ENCODE measurements at regions not wholly inside any gene's neighbourhood (a gene's known extent, or its start where the extent isn't known, plus 50 kb on each side); places are given as distances from the start of the nearest gene placed in this dataset.

DNA sequence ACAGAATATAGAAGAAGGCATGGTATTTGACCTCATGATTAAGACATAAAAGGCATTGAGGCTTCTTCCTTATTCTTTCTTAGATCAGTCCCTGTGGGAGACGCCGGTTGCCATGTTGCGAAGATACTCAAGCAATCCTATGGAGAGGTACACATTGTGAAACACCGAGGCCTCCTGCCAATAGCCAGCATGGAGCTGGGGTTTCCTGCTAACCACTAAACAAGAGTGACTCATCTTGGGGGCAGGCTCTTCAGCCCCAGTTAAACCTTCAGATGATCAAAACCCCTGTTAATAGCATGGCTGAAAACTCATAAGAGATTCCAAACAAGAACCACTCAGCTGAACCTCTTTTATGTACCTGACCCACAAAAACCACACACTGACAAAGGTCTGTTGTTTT lies 478.8 kb downstream of the CD83 start:
- TF ChIP-seq TCF7L2 (IDR thresholded peaks at IDR 0.05; ENCODE audit: borderline replicate concordance, low read depth, low read length) (no peak), RBAK (tag by site-specific recombination; IDR thresholded peaks at IDR 0.05) (no peak), ZNF670 (tag by site-specific recombination; IDR thresholded peaks at IDR 0.05; ENCODE audit: low read depth) (no peak), BCL11A (tag by site-specific recombination; IDR thresholded peaks at IDR 0.05; ENCODE audit: low read depth) (no peak), ZNF274 (IDR thresholded peaks at IDR 0.05; ENCODE audit: low read length) (no peak), ZNF274 (tag by site-specific recombination; IDR thresholded peaks at IDR 0.05; ENCODE audit: borderline replicate concordance) (no peak), ZNF23 (tag by site-specific recombination; IDR thresholded peaks at IDR 0.05; ENCODE audit: borderline replicate concordance) (no peak), ZNF544 (tag by site-specific recombination; IDR thresholded peaks at IDR 0.05) (no peak), REPIN1 (tag by site-specific recombination; IDR thresholded peaks at IDR 0.05; ENCODE audit: low read depth) (no peak), ZNF555 (tag by site-specific recombination; conservative IDR thresholded peaks at IDR 0.05) (no peak), SP2 (tag by site-specific recombination; IDR thresholded peaks at IDR 0.05) (no peak), ZFP3 (tag by site-specific recombination; IDR thresholded peaks at IDR 0.05; ENCODE audit: low read depth) (no peak)
- TF ChIP-seq, protein P1, sequence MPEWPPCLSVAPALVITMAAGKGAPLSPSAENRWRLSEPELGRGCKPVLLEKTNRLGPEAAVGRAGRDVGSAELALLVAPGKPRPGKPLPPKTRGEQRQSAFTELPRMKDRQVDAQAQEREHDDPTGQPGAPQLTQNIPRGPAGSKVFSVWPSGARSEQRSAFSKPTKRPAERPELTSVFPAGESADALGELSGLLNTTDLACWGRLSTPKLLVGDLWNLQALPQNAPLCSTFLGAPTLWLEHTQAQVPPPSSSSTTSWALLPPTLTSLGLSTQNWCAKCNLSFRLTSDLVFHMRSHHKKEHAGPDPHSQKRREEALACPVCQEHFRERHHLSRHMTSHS (tag by site-specific recombination; IDR thresholded peaks at IDR 0.05) = no peak
- TF ChIP-seq, protein P2, sequence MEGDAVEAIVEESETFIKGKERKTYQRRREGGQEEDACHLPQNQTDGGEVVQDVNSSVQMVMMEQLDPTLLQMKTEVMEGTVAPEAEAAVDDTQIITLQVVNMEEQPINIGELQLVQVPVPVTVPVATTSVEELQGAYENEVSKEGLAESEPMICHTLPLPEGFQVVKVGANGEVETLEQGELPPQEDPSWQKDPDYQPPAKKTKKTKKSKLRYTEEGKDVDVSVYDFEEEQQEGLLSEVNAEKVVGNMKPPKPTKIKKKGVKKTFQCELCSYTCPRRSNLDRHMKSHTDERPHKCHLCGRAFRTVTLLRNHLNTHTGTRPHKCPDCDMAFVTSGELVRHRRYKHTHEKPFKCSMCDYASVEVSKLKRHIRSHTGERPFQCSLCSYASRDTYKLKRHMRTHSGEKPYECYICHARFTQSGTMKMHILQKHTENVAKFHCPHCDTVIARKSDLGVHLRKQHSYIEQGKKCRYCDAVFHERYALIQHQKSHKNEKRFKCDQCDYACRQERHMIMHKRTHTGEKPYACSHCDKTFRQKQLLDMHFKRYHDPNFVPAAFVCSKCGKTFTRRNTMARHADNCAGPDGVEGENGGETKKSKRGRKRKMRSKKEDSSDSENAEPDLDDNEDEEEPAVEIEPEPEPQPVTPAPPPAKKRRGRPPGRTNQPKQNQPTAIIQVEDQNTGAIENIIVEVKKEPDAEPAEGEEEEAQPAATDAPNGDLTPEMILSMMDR (tag by site-specific recombination; IDR thresholded peaks at IDR 0.05) = no peak
- TF ChIP-seq, protein P3, sequence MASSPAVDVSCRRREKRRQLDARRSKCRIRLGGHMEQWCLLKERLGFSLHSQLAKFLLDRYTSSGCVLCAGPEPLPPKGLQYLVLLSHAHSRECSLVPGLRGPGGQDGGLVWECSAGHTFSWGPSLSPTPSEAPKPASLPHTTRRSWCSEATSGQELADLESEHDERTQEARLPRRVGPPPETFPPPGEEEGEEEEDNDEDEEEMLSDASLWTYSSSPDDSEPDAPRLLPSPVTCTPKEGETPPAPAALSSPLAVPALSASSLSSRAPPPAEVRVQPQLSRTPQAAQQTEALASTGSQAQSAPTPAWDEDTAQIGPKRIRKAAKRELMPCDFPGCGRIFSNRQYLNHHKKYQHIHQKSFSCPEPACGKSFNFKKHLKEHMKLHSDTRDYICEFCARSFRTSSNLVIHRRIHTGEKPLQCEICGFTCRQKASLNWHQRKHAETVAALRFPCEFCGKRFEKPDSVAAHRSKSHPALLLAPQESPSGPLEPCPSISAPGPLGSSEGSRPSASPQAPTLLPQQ (tag by site-specific recombination; IDR thresholded peaks at IDR 0.05) = no peak
